ENCODE measurements at regions not wholly inside any gene's neighbourhood (a gene's known extent, or its start where the extent isn't known, plus 50 kb on each side); places are given as distances from the start of the nearest gene placed in this dataset.

DNA sequence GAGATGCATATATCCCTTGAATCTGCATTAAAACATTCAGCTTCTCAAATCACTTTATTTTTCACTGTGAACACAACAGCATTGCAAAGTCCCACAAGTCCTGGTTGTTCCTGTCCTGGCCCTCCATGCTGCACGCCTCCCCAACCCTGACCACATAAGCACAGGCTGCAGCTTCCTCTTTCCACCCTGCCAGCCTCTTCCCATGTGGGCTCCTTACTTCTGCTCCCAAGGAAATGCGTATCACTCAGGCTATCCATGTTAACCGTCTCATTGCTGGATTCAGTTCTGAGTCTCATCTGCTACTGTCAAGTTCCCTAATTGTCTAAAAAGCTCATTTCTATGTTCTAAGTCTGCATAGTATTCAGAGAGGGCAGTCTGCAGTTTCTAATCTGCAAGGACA, 89.7 kb upstream of the ZPBP start:
- TF ChIP-seq, protein P1, sequence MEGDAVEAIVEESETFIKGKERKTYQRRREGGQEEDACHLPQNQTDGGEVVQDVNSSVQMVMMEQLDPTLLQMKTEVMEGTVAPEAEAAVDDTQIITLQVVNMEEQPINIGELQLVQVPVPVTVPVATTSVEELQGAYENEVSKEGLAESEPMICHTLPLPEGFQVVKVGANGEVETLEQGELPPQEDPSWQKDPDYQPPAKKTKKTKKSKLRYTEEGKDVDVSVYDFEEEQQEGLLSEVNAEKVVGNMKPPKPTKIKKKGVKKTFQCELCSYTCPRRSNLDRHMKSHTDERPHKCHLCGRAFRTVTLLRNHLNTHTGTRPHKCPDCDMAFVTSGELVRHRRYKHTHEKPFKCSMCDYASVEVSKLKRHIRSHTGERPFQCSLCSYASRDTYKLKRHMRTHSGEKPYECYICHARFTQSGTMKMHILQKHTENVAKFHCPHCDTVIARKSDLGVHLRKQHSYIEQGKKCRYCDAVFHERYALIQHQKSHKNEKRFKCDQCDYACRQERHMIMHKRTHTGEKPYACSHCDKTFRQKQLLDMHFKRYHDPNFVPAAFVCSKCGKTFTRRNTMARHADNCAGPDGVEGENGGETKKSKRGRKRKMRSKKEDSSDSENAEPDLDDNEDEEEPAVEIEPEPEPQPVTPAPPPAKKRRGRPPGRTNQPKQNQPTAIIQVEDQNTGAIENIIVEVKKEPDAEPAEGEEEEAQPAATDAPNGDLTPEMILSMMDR (IDR thresholded peaks at IDR 0.05; ENCODE audit: low read depth, low read length), result no peak

DNA sequence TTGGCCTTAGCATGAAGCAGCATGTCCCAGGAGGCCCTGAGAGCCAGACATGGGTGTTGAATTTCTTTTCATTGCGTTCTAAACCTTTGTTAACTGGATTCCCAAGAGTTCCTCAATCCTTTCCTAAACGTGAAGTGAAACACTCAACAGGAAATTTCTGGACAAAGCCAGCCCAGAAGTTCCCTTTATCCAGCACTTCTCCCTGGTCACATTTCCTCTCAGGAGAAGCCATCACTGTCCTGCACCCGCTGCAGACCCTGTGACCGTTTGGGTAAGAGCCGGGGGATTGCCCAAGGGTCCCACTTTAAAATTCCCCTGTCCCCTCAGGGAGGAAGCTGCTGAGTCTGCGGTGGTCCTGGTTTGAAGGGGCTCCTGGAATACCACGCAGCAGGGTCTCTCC, 88.0 kb upstream of the ZPBP start:
- H3K27me3 ChIP-seq (ENCODE audit: insufficient read depth, low read depth, severe bottlenecking), result no peaks in the 10 kb centered on the region
- TF ChIP-seq, protein P1 (IDR thresholded peaks at IDR 0.05; ENCODE audit: low read depth, low read length), result no peak
- H3K4me3 ChIP-seq (ENCODE audit: low read depth, low read length), result no peak overlapping the region
- no peak for DNase-seq
- H3K36me3 ChIP-seq, result no peaks in the 10 kb centered on the region
- H3K27ac ChIP-seq, result no peak overlapping the region
- no peaks in the 10 kb centered on the region for H3K9me3 ChIP-seq (ENCODE audit: severe bottlenecking)

More for the DNA sequence above, 89.7 kb upstream of the ZPBP start:
- no peak overlapping the region for H3K4me3 ChIP-seq (ENCODE audit: low read depth, low read length)
- H3K27me3 ChIP-seq (ENCODE audit: insufficient read depth, low read depth, severe bottlenecking), result no peaks in the 10 kb centered on the region
- no peak for DNase-seq
- H3K9me3 ChIP-seq (ENCODE audit: severe bottlenecking), result no peaks in the 10 kb centered on the region
- no peak overlapping the region for H3K27ac ChIP-seq
- no peaks in the 10 kb centered on the region for H3K36me3 ChIP-seq

DNA sequence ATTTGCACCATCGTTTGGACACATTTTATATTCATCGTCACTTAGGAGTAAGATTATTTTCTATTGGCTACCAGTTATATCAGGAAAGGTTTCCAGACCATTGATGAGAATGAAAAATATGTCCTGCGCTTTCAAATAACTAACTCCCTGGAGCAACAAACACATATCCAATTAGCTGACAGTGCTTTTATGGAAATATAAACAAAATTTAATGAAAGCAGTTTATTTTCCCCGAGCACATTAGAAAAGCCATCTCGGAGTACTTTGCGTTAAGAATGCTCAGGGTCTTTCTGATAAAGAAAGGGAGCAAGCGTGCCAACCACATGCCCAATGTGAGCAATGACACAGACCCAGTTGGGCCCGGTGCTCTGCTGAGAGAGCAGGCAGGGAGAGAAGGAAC, 85.1 kb upstream of the ZPBP start:
- Histone ChIP-seq H3K4me3 (ENCODE audit: low read depth, low read length) (no peak overlapping the region), H3K9me3 (ENCODE audit: severe bottlenecking) (no peaks in the 10 kb centered on the region), H3K27ac (no peak overlapping the region), H3K36me3 (no peaks in the 10 kb centered on the region), H3K27me3 (ENCODE audit: insufficient read depth, low read depth, severe bottlenecking) (no peaks in the 10 kb centered on the region)
- no peak for DNase-seq
- TF ChIP-seq, protein P1 (IDR thresholded peaks at IDR 0.05; ENCODE audit: low read depth, low read length), result no peak

DNA sequence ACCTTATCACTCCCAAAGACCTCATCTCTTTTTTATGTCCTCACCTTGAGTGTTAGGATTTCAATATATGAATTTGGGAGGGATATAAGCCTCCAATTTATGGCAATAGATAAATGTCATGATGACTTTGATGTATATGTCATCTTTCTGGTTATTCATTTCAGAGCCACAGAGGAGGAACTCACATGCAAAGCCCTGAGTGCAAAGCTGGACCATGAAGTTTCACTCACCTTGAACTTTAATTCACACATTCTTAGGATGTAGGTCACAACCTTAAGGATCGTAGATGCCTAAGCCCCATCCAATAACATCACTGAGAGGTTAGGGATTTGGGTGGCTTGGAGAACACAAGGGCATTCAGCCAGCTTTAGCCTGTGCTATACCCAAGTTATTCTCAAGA, 81.9 kb upstream of the ZPBP start:
- Histone ChIP-seq H3K4me3 (ENCODE audit: low read depth, low read length) (no peak overlapping the region), H3K36me3 (no peaks in the 10 kb centered on the region), H3K27ac (no peak overlapping the region), H3K9me3 (ENCODE audit: severe bottlenecking) (no peaks in the 10 kb centered on the region), H3K27me3 (ENCODE audit: insufficient read depth, low read depth, severe bottlenecking) (no peaks in the 10 kb centered on the region)
- DNase-seq, result no peak
- TF ChIP-seq, protein P1 (IDR thresholded peaks at IDR 0.05; ENCODE audit: low read depth, low read length), result no peak

DNA sequence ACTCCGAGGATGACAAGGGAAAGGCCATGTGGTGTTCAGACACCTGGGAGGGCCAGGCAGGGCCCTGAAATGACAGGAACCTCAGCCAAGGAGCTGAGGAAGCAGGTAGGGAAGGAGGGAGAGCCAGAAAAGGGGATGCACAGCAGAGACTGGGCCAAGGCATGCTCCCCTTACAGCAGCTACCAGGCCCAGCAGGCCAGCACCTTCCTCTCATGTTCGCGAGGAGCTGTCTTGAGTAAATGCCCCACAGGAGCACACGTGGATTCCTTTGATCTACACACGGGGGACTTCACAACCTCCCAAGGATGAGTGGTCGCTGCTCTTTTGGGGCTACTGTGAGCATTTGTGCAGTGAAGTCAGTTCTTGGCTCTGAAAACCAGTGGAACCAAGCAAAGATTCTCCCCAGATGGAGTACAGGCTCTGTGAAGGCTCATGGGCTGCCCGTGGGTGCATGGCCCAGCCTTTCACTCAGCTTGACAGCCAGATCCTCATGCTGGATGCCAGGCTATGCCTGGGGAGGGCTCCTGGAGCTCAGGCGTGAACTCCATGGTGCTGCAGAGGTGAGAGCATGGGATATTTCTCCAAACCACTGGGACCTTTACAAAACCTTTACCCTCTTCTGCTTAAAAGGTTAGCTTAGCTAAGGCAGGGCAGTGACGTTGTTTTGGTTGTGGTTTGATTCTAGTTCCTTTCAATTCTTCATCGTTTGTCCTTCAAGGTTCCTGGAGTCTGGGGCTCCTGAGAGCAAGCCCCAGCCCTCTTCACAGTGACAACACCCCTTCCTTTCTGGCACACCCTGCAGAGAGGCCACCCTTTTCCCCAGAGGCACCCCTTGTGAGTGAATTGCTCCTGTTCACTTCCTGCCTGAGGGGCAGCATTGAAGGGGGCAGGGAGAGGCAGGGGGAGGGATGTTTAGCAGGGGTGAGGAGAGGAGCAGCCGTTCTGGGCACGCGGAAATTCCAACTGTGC, 74.2 kb upstream of the ZPBP start:
- no peaks in the 10 kb centered on the region for H3K9me3 ChIP-seq (ENCODE audit: severe bottlenecking)
- no peak for DNase-seq
- H3K36me3 ChIP-seq, result no peaks in the 10 kb centered on the region
- H3K27me3 ChIP-seq (ENCODE audit: insufficient read depth, low read depth, severe bottlenecking), result no peaks in the 10 kb centered on the region
- H3K27ac ChIP-seq, result no peak overlapping the region
- TF ChIP-seq, protein P1 (IDR thresholded peaks at IDR 0.05; ENCODE audit: low read depth, low read length), result no peak
- H3K4me3 ChIP-seq (ENCODE audit: low read depth, low read length), result no peak overlapping the region
